ENCODE measurements at regions not wholly inside any gene's neighbourhood (a gene's known extent, or its start where the extent isn't known, plus 50 kb on each side); places are given as distances from the start of the nearest gene placed in this dataset.
A peak's percentile ranks its signal among the peaks of the same experiment; 100 is the strongest.

DNA sequence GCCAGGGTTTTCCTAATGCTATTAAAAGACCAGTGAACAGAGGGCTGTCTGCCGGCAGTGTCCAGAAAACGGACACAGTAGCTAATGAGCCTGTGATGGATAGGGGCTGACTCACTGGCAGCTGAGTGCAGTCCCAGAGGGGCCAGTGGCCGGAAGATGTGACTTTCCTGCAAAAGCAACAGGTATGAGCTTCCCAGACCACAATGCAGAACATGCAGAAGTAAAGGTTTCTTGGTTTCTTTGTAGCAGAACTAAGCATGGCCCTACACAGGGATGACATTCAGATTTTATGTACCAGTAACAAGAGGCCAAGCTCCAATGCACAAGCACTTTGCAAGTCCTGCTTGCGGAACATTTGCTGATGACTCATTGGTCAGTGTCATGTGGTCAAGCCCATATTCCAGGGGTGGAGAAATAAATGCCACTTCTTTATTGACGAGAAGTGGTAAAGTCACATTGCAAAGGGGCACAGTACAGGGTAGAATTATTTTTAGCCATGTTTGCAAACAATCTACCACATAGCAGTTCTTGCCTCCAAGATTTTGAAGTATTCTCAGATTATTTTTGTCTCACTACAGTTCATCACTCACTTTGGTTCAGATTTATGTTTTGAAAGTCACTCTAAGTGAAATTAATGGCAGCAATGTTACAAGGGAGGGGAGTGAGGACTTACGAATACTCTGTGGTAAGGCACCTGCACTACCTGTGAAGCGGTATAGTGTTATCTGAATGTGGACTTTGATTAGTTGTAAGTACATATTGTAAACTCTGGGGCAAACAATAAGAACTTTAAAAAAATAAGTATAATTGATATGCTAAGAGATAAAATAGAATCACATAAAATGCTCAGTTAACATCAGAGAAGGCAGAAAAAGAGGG is 263.3 kb downstream of the ABHD5 start:
- no peak for DNase-seq

DNA sequence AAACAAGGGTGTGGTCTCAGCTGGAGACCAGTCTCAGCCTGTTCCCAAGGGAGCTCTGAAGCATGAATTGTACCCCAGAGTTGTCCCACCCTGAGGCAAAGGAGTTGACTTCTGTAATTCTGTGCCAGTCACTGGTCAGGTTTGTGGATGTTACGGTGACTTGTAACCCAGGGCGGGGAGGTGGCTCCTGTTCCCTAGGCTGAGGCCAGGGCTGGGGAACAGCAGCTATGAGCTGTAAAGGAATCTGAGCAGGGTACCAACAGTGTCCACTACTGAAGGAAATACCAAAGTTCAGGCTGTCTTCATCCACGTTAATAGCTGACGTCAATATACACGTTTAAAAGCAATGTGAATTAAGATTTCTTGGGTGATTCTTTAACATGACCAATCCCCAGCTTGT is 266.2 kb downstream of the ABHD5 start:
- DNase-seq: no peak

DNA sequence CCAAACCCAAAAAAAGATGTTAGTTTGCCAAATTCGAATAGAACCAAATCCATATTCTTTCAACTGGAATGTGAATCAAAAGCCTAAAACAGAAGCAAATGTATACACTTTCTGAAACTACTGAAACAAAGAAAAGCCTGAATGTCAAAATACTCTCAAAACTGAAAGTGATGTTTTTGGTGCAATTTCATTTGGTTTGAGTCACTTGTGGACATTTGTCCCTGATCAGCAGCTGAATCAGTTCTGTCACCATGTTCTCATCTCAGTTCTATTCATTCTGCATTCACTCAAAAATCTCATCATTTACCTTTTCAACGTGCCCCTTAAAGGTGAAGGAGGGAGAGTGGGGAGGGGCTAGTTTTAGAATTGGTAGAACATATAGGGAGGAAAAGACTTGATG is 266.8 kb downstream of the ABHD5 start:
- no peak for DNase-seq

DNA sequence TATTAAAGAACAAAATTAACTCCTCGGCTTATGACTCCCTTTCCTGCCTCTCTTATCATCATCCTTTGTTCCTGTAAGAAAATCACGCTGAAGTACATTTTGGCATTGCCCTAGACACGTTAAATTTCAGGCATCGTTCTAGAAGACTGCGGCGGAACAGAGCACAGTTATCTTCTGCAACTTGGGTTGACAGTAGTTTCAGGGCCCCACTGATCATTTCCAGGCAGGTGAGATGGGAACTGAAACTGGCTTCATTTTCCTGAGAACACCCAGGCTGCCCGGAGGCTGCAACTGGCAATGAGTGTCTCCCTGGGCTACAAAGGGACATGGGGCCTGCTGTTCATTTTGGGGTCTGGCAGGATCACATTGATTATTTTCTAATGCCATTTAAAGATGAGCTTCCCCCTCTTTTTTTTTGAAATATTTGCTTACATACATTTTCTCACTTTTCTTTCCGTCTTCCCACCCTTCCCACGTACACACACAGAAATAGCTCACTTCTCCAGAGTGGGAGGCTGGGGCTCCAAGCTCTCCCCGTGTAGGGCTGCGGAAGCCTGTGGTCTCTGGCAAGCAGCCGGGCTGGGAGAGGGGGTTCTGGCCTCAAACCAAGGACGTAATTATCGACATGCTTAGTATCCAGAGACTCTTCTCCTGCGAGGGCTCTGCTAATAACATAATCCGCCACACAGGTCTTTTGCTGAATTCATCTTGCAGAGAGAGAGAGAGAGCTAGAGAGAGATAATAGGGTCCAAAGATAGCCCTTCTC is 267.4 kb downstream of the ABHD5 start:
- no peak for DNase-seq

DNA sequence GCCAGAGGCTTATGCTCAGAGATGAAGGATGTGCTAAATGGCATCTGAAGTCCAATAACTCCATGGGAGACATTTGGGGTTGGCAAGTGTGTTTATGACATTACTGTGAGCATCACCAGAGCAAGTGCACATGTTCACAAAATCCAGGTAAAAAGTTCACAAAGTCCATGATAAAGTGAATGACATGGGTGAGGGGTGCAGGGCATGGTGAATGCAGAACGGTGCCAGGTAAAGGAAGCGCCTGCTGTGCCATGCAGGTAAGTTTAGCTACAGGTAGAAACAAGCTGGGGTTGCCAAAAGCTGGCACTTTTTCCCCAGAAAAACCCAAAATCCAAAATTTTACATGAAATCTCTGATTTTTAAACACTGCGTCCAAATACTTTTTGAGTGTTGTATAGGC is 268.2 kb downstream of the ABHD5 start:
- DNase-seq: no peak

DNA sequence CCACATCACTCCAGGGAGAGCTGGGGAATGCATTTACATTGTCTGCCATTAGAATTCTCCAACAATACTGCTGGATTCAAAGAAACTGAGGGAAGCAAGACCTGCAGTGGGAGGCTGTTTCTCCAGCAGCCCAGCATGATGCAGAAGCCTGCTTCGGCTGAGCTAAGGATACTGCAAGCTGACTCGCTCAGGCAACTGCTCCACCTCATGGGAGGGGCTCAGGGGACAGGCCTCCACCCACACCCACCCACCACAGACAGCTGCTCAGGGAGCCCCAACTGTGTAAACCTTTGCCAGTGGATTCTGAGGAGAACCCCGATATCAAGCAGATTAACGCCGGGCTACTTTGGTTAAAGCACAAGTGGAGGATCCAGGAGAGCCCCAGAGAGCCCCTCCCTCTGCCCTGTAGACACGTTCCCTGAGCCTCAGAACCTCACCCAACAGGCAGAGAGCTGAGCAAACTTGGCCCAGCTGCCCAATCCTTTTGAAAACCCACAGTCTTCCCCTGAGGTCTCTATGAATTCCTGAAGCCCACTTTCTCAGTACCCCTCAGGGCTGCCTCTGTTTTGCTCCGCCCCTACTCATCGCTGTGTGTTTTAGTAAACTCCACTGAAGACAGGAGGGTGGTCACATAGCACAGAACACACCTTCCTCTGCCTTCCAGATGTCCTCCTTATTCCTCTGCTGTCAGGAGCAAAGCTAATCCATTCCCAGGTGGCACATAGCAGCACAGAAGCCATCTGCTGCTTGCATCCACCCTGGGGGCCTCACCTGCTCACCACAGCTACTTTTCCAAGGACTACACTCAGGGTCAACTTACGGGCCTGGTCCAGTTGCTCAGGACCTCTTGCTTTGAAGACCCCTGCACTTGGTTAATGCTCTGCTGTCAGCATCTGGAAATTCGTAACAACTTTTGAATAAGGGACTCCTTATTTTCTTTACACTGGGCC is 269.0 kb downstream of the ABHD5 start:
- DNase-seq: no peak

DNA sequence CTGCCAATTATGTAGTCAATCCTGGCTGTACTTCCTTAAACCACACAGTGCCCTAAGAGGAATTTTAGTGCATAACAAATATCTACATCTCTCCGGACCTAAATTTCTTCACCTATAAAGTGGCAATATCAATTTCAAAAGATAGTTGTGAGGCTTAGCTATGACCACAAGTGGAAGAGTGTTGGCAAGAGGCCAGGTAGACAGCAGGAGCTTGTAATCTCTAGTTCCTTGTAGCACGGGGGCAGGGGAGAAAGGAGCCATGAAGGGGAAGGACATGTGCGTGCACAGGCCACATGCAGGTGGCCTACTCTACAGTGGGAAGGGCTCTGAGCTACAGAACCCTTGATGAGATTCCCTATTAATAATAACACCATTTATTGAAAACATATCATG is 269.7 kb downstream of the ABHD5 start:
- DNase-seq: peak; percentile 1

DNA sequence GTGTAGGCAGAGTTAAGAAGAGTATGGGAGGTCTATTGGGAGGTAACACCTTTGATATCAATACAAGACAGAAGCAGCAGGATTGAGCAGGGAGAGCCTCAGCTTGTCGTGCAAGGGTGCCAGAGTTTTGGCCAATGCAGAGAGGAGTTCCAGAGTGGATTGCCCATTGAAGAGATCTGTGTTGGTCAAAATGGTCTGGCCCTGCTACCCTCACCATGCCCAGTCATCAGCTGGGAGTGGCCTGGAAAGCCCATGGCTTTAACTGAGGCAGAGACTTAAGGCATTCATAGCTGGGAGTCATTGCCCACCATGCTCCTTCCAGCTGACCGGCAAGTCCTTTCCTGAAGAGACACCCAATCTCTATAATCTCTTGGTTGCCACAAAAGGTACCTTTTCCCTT is 271.3 kb downstream of the ABHD5 start:
- DNase-seq: no peak

DNA sequence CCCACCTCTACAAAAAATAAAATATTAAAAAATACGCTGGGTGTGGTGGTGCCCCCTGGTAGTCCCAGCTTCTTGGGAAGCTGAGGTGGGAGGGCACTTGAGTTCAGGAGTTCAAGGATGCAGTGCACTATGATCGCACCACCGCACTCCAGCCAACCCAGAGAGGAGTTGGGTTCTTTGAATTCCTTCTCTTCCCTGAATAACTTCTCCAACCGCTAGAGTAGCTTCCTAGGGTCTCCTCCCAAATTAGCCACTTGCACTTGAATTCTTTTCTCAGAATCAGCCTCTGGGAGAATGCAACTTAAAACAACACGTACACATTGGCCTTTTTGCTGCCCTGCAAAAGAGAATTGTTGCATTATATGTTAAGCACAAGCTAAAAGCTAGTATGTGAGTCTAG is 272.5 kb downstream of the ABHD5 start:
- no peak for DNase-seq

DNA sequence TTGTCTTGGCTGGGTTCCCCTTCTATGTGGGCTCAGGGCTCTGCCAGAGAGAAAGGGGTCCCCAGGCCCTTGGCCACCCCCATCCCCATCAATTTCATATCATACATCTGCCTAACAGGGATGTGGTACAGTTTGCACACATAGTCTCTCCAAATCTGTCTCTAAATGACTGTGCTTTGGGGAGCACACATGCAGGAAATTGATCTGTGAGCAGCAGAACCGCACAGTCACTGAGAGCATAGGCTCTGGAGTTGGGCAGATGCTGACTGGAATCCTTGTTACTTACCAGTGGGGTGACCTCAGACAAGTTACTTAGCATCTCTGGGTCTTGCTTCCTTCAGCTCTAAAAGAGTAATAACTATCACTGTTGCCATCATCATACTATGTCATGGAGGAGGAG is 273.9 kb downstream of the ABHD5 start:
- no peak for DNase-seq

DNA sequence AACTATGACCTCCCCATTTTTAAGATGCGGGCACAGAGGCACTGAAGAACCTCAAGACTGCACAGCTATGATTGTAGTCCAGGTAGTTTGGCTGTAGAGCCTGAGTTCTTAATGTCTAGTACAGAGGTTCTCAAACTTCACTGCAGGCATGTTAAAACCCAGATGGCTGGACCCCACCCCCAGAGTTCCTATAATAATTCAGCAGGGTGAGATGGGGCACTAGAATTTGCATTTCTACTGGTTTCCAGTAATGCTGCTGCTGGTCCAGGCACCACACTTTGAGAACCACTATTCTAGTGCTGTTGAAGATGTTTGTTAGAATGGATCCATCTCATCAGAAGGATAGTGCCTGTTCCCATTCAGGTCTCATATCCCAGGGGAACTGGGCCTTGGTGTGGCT is 274.9 kb downstream of the ABHD5 start:
- no peak for DNase-seq

DNA sequence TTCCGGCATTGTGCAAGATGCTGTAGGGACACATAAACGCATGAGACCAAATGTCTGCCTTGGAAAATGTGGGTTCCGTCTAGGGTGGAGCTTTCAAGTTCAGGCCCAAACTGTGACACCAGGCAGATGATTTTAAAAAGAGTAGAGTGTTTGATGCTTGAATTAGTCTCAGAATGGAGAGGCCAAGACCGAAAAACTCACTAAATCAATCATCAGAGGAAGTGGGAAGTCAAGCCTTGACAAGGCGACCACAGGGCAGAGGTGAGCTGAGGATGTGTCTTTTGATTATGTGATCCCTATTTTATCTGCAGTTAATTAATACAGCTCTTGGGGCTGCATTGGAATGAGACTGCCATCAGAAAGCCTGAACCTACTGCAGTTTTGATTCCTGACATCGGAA is 275.4 kb downstream of the ABHD5 start:
- DNase-seq: no peak

DNA sequence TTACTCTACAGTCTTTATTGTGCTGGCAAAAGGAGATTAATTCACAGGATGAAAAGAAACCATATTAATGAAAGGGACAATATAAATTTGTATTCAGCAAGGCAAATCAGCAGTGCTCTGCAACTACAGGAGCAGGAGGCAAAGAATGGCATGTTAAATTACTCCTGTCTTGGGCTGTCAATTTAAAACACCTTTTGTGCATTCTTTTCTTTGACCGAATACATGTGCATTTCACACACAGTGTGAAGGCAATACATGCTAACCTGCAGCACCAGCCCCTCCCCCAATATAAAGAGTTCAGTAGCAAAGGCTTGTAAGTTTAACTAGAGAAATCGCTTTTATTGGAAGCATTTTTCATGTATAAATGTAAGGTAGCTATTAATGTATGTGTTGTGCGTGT is 275.2 kb upstream of the TOPAZ1 start:
- no peak for DNase-seq

DNA sequence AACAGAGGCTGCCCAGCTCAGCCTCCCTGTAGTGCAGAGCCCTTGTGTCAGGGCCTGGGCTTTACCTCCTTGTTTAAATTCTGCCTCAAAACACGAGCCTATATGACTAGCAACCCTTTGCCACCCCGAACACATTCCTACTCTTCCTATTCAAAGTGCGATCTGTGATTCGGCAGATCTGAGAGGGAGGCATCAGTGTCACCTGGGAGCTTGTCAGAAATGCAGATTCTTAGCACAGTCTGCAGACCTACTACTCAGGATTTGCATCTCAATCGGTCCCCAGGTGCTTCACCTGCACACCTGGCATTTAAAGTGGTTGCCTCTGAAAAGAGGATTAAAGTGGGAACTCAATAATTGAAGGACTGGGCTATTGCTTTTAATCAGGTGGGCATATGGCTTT is 273.2 kb upstream of the TOPAZ1 start:
- DNase-seq: no peak

DNA sequence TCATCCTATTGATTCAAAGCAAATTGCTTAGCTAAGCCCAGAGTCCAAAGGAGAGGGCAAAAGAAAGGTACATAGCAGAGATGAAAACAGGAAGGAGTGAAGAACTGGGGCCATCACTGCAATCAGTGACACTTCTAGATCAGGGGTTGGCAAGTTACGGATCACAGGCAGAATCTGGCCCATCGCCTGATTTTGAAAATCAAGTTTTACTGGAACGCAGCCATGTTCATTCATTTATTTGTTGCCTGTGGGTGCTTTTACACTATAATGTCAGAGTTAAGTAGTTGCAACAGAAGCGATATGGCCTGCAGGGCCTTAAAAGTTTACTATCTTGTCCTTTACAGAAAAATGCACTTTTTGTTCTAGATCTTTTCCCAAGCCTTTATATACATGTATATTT is 271.7 kb upstream of the TOPAZ1 start:
- DNase-seq: no peak

DNA sequence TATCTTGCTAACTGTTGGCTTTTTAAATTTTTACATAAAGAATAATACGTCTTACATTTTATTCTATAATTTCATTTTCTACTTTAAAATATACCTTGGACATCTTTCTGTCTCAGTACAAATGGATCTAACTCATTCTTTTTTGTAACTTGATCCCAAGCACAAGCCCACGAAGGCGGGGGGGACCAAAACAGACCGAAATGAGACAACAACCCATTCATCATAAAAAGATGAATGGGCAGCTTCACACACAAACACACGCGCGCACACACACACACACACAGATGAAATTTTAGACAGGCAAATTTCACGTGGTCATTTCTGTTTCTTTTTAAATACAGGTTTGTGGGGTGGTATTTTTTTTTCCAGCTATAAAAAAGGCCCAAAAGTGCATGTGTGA is 271.3 kb upstream of the TOPAZ1 start:
- DNase-seq: no peak

DNA sequence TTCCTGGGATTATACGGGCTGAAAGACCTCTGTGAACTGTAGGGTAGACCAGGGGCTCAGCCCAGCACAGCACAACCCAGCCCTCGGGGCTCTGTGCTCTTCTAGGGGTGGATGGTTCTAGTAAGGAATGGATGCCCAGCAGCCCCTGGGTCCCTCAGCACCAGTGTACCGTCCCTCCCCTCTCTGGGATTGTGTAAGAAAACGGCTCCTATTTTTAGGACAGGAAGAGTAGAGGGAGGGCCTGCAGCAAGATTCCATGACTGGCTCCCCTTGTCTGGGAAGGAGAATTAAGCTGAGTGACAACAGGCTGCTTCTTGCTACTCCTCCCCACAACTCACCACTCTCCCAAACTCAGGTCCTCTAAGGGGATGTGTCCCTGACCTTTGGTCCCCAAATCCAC is 270.8 kb upstream of the TOPAZ1 start:
- no peak for DNase-seq

DNA sequence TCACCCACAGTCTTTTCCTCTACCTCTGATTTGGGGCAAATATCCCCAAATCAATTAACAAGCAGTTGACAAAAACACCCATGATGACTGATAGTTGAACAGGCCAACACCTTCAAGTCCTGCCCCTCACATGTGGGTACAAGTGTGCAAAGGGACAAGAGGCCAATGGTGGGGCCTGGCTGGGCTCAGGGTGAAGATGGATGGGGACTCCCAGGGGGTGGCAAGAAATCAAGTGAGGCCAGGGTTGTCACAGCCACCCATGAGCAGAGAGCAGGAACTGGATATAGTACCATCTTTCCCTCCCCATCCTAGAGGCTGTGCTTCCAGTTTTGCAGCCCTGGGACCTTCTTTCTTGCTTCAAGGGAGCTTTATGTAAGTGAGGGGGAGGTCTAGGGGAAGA is 270.2 kb upstream of the TOPAZ1 start:
- DNase-seq: no peak

DNA sequence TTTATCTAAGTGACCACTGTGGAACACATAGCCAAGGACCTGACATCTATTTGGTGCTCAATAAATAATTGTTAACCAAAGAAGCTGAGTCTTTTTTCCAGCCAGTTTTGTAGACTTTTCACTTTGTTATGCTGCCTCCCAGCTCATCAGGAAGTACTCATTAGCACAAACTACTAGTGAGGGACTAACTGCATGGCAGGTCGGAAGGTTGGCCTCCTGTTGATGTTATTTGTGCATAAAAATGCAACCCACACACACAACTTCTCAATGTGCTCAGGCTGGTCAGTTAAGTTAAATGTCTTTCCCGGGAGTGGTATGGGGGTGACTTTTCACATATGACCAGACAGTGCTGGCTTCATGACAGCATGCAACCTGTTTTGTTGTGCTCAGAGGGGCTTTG is 263.0 kb upstream of the TOPAZ1 start:
- DNase-seq: no peak

DNA sequence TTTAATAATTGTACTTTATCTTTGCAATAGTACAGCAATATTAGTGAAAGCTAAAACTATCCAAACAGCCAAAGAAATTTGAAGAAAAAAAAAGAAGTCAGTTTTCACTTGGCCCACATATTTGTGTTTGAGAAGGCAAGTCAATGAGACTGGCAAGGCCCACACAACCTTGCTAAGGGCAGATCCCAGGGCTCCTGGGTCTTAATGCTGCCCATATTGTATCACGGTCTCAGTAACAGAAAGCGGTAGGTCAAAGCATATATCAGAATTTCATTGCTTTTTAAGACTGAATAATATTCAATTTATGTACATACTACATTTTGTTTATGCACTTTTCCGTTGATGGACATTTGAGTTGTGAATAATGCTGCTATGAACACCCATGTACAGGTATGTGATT is 262.0 kb upstream of the TOPAZ1 start:
- no peak for DNase-seq

DNA sequence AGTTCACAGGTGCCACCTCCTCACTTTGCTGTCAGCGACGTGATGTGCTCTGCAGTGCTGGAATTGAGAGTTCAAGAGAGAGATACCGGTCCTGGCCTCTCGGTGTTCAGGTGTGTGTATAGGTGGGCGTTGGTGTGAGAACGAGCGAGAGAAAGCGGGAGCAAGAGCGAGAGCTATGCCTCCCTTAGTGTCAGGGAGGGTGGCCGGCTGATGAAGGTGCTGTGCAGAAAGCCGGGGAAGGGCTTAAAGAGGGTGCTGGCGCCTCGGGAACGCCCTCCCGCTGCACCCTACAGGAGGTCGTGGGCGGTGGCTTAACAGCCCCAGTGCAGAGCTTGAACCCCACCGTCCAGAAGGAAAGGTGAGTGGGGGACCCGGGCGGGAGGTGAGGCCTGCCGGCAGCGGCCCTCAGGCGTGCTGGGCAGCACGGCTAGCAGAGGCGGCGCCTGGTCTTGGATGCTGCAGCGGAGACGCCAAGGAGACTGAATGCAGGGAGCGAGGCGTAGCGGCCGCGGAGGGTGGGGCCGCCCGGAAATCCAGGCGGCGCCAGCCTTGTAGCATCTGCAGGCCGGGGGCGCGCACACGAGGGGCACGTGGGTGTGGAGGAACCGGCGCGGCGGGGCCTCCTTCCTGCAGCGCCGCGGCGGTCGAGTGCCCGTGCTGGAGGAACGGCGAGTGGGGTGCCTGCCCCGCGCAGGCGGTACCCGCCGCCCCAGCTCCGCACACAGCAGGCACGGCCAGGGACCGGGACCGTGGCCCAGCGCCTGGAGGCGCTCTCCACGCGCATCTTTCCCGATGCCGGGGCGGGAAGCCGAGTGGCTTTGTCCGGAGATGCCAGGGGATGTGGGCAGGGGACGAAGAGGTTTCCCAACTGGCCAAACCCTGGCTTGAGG is 246.8 kb upstream of the TOPAZ1 start:
- DNase-seq: peak; percentile 57
